ENCODE measurements at regions not wholly inside any gene's neighbourhood (a gene's known extent, or its start where the extent isn't known, plus 50 kb on each side); places are given as distances from the start of the nearest gene placed in this dataset.

DNA sequence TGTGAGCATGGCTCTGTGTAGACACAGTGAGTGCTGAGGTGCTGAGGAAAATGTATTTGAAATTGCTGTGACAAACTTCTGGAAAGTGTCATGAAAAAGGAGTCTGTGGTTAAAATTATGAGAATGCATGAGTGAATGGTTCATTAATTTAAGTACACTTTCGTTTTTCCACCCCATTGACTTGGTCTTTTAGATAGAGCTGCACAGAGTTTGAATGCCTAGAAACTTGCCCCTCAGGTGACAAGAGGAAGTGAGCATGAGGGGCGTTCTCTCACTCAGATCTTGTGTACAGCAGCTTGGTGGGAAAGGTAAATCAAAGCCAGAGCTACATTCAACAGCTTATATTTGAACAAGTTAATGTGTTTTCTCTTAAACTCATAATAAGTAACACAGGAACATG is 296.8 kb downstream of the WDR72 start:
- in situ Hi-C loops (cut with HindIII; ENCODE audit: low sequenced_read_pairs) = no loop called here
- H3K4me3 ChIP-seq (ENCODE audit: low read depth, low read length) = no peak overlapping the region
- TF ChIP-seq, protein P1, sequence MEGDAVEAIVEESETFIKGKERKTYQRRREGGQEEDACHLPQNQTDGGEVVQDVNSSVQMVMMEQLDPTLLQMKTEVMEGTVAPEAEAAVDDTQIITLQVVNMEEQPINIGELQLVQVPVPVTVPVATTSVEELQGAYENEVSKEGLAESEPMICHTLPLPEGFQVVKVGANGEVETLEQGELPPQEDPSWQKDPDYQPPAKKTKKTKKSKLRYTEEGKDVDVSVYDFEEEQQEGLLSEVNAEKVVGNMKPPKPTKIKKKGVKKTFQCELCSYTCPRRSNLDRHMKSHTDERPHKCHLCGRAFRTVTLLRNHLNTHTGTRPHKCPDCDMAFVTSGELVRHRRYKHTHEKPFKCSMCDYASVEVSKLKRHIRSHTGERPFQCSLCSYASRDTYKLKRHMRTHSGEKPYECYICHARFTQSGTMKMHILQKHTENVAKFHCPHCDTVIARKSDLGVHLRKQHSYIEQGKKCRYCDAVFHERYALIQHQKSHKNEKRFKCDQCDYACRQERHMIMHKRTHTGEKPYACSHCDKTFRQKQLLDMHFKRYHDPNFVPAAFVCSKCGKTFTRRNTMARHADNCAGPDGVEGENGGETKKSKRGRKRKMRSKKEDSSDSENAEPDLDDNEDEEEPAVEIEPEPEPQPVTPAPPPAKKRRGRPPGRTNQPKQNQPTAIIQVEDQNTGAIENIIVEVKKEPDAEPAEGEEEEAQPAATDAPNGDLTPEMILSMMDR (IDR thresholded peaks at IDR 0.05; ENCODE audit: low read depth, low read length, missing control alignments) = no peak
- DNase-seq (ENCODE audit: low read depth) = no peak

- no peak for DNase-seq (ENCODE audit: low read depth)
- H3K4me3 ChIP-seq (ENCODE audit: low read depth, low read length) = no peak overlapping the region
- TF ChIP-seq, protein P1 (IDR thresholded peaks at IDR 0.05; ENCODE audit: low read depth, low read length, missing control alignments) = no peak
- in situ Hi-C loops (cut with HindIII; ENCODE audit: low sequenced_read_pairs) = no loop called here
Measured at GRCh38 chr15:53461677-53462076, 297.8 kb downstream of the WDR72 start.

DNA sequence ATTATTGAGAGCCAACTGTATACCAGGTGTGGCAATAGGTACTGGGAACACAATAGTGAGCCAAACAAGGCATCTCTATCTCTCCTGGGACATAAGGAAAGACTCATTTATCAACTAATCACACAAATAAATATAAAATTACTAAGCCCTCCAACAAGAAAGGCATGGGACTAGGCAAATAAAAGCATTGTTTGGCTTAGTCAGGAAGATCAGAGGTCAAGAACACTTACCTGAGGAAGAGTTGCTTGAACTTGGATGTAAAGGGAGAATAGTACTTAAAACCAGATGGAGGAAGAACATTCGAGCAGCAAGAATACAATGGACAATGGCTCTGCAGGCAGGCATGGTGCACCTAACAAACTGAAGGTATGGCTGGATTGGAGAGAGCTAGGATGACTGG is 300.7 kb downstream of the WDR72 start:
- H3K4me3 ChIP-seq (ENCODE audit: low read depth, low read length) = no peak overlapping the region
- in situ Hi-C loops (cut with HindIII; ENCODE audit: low sequenced_read_pairs) = no loop called here
- no peak for DNase-seq (ENCODE audit: low read depth)
- TF ChIP-seq, protein P1 (IDR thresholded peaks at IDR 0.05; ENCODE audit: low read depth, low read length, missing control alignments) = no peak

- in situ Hi-C loops (cut with HindIII; ENCODE audit: low sequenced_read_pairs) = no loop called here
- no peak overlapping the region for H3K4me3 ChIP-seq (ENCODE audit: low read depth, low read length)
- no peak for DNase-seq (ENCODE audit: low read depth)
- TF ChIP-seq, protein P1 (IDR thresholded peaks at IDR 0.05; ENCODE audit: low read depth, low read length, missing control alignments) = no peak
Measured at GRCh38 chr15:53457479-53457878, 302.0 kb downstream of the WDR72 start.

- in situ Hi-C loops (cut with HindIII; ENCODE audit: low sequenced_read_pairs) = no loop called here
- DNase-seq (ENCODE audit: low read depth) = no peak
- TF ChIP-seq, protein P1 (IDR thresholded peaks at IDR 0.05; ENCODE audit: low read depth, low read length, missing control alignments) = no peak
- H3K4me3 ChIP-seq (ENCODE audit: low read depth, low read length) = no peak overlapping the region
Measured at GRCh38 chr15:53454843-53455721, 304.4 kb downstream of the WDR72 start.

GRCh38 chr15:53454535-53454842 is 305.0 kb downstream of the WDR72 start:
- H3K4me3 ChIP-seq (ENCODE audit: low read depth, low read length) = no peak overlapping the region
- DNase-seq (ENCODE audit: low read depth) = no peak
- in situ Hi-C loops (cut with HindIII; ENCODE audit: low sequenced_read_pairs) = no loop called here
- TF ChIP-seq, protein P1 (IDR thresholded peaks at IDR 0.05; ENCODE audit: low read depth, low read length, missing control alignments) = no peak
